HEK293 (cell line): ENCODE measurements at regions not wholly inside any gene's neighbourhood (a gene's known extent, or its start where the extent isn't known, plus 50 kb on each side); places are given as distances from the start of the nearest gene placed in this dataset.

Experiments used
- CTCF ChIA-PET: fragments of 350-600 bp; formaldehyde crosslinking; extraction: SDS; loops from one replicate; lab custom pipeline; 2021; ENCODE audit warnings: antibody characterized with exemption; lab: Yijun Ruan, JAX
- POLR2A ChIA-PET: fragments of 300-600 bp; formaldehyde crosslinking; extraction: SDS; loops from one replicate; lab custom pipeline; 2020; ENCODE audit warnings: antibody characterized with exemption, inconsistent platforms; lab: Yijun Ruan, JAX
- H3K27ac ChIP-seq: fragments of 200-500 bp; sonication (Bioruptor generic); 2 replicates; pipeline ENCODE4 v1.5.1; 2014; ENCODE audit warnings: low read depth, low read length, control low read depth, inconsistent platforms; ENCODE audit errors: extremely low read depth
- H3K36me3 ChIP-seq, 2 experiments: fragments of 200-500 bp in 1 of 2; sonication (Bioruptor generic) in 1 of 2; 1 replicate in 1 of 2; 2 replicates in 1 of 2; pipeline ENCODE4 v1.5.1; 2014 to 2017; ENCODE audit warnings: inconsistent platforms in 2 of 2, low read length in 2 of 2; ENCODE audit not compliant: control insufficient read depth in 2 of 2, insufficient read depth in 1 of 2
- H3K4me1 ChIP-seq: fragments of 200-500 bp; sonication (Bioruptor generic); 2 replicates; pipeline ENCODE4 v1.5.1; 2014; ENCODE audit warnings: mild to moderate bottlenecking, low read length, inconsistent platforms; ENCODE audit not compliant: control insufficient read depth, insufficient read depth
- H3K4me3 ChIP-seq: 2 replicates; pipeline ENCODE4 v1.5.1; 2011; ENCODE audit warnings: low read depth, mild to moderate bottlenecking, control low read depth, low read length, moderate library complexity
- H3K9me3 ChIP-seq: fragments of 200-500 bp; sonication (Bioruptor generic); 2 replicates; pipeline ENCODE4 v1.5.1; 2014; ENCODE audit warnings: low read depth, low read length, inconsistent platforms; ENCODE audit not compliant: control insufficient read depth, insufficient read depth
- AEBP2 ChIP-seq: fragments of 450-650 bp; formaldehyde crosslinking; IDR thresholded peaks from 2 replicates; pipeline ENCODE4 v1.5.1; 2016; ENCODE audit warnings: missing biosample characterization, missing genetic modification characterization, borderline replicate concordance
- EGR2 ChIP-seq: fragments of 450-650 bp; formaldehyde crosslinking; IDR thresholded peaks from 2 replicates; pipeline ENCODE4 v1.5.1; 2016; ENCODE audit warnings: low read depth, missing biosample characterization, missing genetic modification characterization
- KLF17 ChIP-seq: fragments of 450-650 bp; formaldehyde crosslinking; IDR thresholded peaks from 2 replicates; pipeline ENCODE4 v1.5.1; 2016; ENCODE audit warnings: missing biosample characterization, missing genetic modification characterization
- PBX3 ChIP-seq: sonication (generic); formaldehyde crosslinking; IDR thresholded peaks from 2 replicates; pipeline ENCODE4 v1.8.1; 2022; ENCODE audit warnings: mild to moderate bottlenecking, moderate library complexity, missing genetic modification reagents
- SALL2 ChIP-seq: fragments of 450-650 bp; formaldehyde crosslinking; IDR thresholded peaks from 2 replicates; pipeline ENCODE4 v1.5.0; 2017; ENCODE audit warnings: missing biosample characterization, mild to moderate bottlenecking, missing genetic modification characterization, borderline replicate concordance
- ZFHX2 ChIP-seq: fragments of 450-650 bp; formaldehyde crosslinking; conservative IDR thresholded peaks from 2 replicates; pipeline ENCODE4 v1.5.1; 2016; ENCODE audit warnings: missing biosample characterization, missing genetic modification characterization
- ZNF184 ChIP-seq: fragments of 450-650 bp; IDR thresholded peaks from 2 replicates; pipeline ENCODE4 v1.5.1; 2018; ENCODE audit warnings: missing biosample characterization, mild to moderate bottlenecking, missing genetic modification characterization
- ZNF23 ChIP-seq: fragments of 450-650 bp; formaldehyde crosslinking; IDR thresholded peaks from 2 replicates; pipeline ENCODE4 v1.5.1; 2016; ENCODE audit warnings: missing biosample characterization, missing genetic modification characterization, borderline replicate concordance
- ZNF280D ChIP-seq: fragments of 450-650 bp; formaldehyde crosslinking; IDR thresholded peaks from 2 replicates; pipeline ENCODE4 v1.5.1; 2016; ENCODE audit warnings: missing biosample characterization, missing genetic modification characterization
- ZNF311 ChIP-seq: fragments of 450-650 bp; formaldehyde crosslinking; IDR thresholded peaks from 2 replicates; pipeline ENCODE4 v1.5.1; 2017; ENCODE audit warnings: missing biosample characterization, missing genetic modification characterization, borderline replicate concordance
- ZNF394 ChIP-seq: fragments of 450-650 bp; formaldehyde crosslinking; IDR thresholded peaks from 2 replicates; pipeline ENCODE4 v1.5.1; 2016; ENCODE audit warnings: missing biosample characterization, missing genetic modification characterization, mild to moderate bottlenecking, moderate library complexity, borderline replicate concordance
- ZNF571 ChIP-seq: fragments of 450-650 bp; formaldehyde crosslinking; IDR thresholded peaks from 2 replicates; pipeline ENCODE4 v1.5.0; 2017; ENCODE audit warnings: missing biosample characterization, missing genetic modification characterization
- ZSCAN5A ChIP-seq: fragments of 450-650 bp; formaldehyde crosslinking; IDR thresholded peaks from 2 replicates; pipeline ENCODE4 v1.5.1; 2016; ENCODE audit warnings: missing biosample characterization, missing genetic modification characterization
- TF ChIP-seq, protein P1 (sequence below): fragments of 450-650 bp; formaldehyde crosslinking; conservative IDR thresholded peaks from 2 replicates; pipeline ENCODE4 v1.5.1; 2016; ENCODE audit warnings: low read depth, missing biosample characterization, missing genetic modification characterization

- H3K4me3 ChIP-seq = no peak overlapping the region
- H3K27ac ChIP-seq = no peak overlapping the region
- no peaks in the 10 kb centered on the region for H3K36me3 ChIP-seq
- H3K4me1 ChIP-seq = no peaks in the 10 kb centered on the region
- H3K9me3 ChIP-seq = no peaks in the 10 kb centered on the region
- POLR2A ChIA-PET = no interaction called here
- CTCF ChIA-PET = no interaction called here
- no peak for TF ChIP-seq ZNF184 (tag by site-specific recombination)
- no peak for TF ChIP-seq ZNF571 (tag by site-specific recombination)
- TF ChIP-seq ZNF311 (tag by site-specific recombination) = no peak
- TF ChIP-seq EGR2 (tag by site-specific recombination) = no peak
- no peak for TF ChIP-seq AEBP2 (tag by site-specific recombination)
- TF ChIP-seq, protein P1, sequence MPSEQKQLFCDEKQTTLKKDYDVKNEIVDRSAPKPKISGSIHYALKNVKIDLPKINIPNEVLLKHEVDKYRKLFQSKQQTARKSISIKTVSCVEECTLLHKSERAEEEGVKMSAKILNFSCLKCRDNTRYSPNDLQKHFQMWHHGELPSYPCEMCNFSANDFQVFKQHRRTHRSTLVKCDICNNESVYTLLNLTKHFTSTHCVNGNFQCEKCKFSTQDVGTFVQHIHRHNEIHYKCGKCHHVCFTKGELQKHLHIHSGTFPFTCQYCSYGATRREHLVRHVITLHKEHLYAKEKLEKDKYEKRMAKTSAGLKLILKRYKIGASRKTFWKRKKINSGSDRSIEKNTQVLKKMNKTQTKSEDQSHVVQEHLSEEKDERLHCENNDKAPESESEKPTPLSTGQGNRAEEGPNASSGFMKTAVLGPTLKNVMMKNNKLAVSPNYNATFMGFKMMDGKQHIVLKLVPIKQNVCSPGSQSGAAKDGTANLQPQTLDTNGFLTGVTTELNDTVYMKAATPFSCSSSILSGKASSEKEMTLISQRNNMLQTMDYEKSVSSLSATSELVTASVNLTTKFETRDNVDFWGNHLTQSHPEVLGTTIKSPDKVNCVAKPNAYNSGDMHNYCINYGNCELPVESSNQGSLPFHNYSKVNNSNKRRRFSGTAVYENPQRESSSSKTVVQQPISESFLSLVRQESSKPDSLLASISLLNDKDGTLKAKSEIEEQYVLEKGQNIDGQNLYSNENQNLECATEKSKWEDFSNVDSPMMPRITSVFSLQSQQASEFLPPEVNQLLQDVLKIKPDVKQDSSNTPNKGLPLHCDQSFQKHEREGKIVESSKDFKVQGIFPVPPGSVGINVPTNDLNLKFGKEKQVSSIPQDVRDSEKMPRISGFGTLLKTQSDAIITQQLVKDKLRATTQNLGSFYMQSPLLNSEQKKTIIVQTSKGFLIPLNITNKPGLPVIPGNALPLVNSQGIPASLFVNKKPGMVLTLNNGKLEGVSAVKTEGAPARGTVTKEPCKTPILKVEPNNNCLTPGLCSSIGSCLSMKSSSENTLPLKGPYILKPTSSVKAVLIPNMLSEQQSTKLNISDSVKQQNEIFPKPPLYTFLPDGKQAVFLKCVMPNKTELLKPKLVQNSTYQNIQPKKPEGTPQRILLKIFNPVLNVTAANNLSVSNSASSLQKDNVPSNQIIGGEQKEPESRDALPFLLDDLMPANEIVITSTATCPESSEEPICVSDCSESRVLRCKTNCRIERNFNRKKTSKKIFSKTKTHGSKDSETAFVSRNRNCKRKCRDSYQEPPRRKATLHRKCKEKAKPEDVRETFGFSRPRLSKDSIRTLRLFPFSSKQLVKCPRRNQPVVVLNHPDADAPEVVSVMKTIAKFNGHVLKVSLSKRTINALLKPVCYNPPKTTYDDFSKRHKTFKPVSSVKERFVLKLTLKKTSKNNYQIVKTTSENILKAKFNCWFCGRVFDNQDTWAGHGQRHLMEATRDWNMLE = no peak
- TF ChIP-seq ZNF394 (tag by site-specific recombination) = no peak
- no peak for TF ChIP-seq SALL2 (tag by site-specific recombination)
- TF ChIP-seq ZFHX2 (tag by site-specific recombination) = no peak
- TF ChIP-seq ZNF23 (tag by site-specific recombination) = no peak
- no peak for TF ChIP-seq ZSCAN5A (tag by site-specific recombination)
- no peak for TF ChIP-seq PBX3 (CRISPR knock-in tag)
- TF ChIP-seq KLF17 (tag by site-specific recombination) = no peak
- TF ChIP-seq ZNF280D (tag by site-specific recombination) = no peak
- TF ChIP-seq, all 188 proteins: peak for 0
Observed at GRCh38 chr2:149828520-149829210, 241.1 kb upstream of the MMADHC start.
